Peyer's patch (tissue), 4 donors: ENCODE measurements at regions not wholly inside any gene's neighbourhood (a gene's known extent, or its start where the extent isn't known, plus 50 kb on each side); places are given as distances from the start of the nearest gene placed in this dataset.

ENCODE experiments used
- CTCF ChIP-seq, 6 experiments: fragments of 450-650 bp in 4 of 6; fragments of 200-600 bp in 2 of 6; sonication (generic) in 1 of 6; IDR thresholded peaks; one replicate each; pipeline ENCODE4 v1.5.1; 2017 to 2019; ENCODE audit warnings: antibody characterized with exemption in 6 of 6, mild to moderate bottlenecking in 3 of 6, moderate library complexity in 1 of 6
- POLR2A ChIP-seq, 2 donors: fragments of 450-650 bp; IDR thresholded peaks; one replicate each; pipeline ENCODE4 v1.5.1; 2017; ENCODE audit warnings: antibody characterized with exemption in 2 of 2, mild to moderate bottlenecking in 2 of 2, moderate library complexity in 2 of 2

DNA sequence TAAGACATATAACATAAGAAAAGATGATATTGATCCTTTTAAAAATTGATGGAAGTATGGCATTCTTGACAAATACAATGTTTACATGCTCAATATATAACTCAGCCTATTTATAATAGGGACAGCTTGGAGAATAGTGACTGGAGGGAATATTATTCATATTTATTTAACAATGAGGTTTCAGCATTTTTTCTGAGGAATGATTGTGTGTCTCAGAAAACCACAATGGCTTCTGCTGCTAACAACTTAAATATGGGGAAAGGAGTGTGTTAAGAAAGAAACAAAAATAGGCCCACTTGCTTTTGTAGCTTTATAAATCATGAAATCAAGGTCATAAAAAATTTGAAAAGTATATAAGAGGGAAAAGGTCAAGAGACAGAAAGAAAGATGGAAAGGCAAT, 163.2 kb upstream of the TBX18 start:
- TF ChIP-seq CTCF (IDR thresholded peaks at IDR 0.05) (no peak), POLR2A (IDR thresholded peaks at IDR 0.05) (no peak)
